ENCODE measurements at regions not wholly inside any gene's neighbourhood (a gene's known extent, or its start where the extent isn't known, plus 50 kb on each side); places are given as distances from the start of the nearest gene placed in this dataset.

DNA sequence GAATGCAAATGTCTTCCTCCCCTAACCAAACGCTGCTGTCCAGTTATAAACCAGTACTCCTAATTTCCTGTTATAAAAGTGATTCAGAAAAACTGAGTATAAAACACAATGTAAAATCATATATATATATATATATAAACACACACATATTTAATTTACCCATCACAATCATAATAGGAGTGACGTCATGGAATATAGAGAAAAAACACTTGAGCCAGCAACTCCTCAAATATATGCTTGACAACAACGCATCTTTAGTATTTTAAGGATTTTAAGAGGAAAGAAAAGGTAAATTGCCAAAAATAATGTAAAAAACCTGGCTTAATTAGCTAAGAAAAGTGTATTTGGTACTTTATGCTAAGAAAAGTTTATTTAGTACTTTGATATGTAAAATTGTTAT, 2701.7 kb downstream of the PCDH7 start:
- TF ChIP-seq POLR2A (IDR thresholded peaks at IDR 0.05): no peak
- TF ChIP-seq, protein P1, sequence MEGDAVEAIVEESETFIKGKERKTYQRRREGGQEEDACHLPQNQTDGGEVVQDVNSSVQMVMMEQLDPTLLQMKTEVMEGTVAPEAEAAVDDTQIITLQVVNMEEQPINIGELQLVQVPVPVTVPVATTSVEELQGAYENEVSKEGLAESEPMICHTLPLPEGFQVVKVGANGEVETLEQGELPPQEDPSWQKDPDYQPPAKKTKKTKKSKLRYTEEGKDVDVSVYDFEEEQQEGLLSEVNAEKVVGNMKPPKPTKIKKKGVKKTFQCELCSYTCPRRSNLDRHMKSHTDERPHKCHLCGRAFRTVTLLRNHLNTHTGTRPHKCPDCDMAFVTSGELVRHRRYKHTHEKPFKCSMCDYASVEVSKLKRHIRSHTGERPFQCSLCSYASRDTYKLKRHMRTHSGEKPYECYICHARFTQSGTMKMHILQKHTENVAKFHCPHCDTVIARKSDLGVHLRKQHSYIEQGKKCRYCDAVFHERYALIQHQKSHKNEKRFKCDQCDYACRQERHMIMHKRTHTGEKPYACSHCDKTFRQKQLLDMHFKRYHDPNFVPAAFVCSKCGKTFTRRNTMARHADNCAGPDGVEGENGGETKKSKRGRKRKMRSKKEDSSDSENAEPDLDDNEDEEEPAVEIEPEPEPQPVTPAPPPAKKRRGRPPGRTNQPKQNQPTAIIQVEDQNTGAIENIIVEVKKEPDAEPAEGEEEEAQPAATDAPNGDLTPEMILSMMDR (IDR thresholded peaks at IDR 0.05 in 4 of 5, conservative IDR thresholded peaks at IDR 0.05 in 1 of 5): no peak
